Endometrial microvascular endothelial cells (primary cell): ENCODE measurements at regions not wholly inside any gene's neighbourhood (a gene's known extent, or its start where the extent isn't known, plus 50 kb on each side); places are given as distances from the start of the nearest gene placed in this dataset.
"Not testable (repeated sequence)": the region's sequence is repeated elsewhere in the genome, so short reads cannot be mapped to it uniquely, and the experiment has no call there.

Experiments
- in situ Hi-C: cut with HindIII; loops from 2 replicates; pipeline ENCODE4 v1.10.0; 2017; ENCODE audit warnings: low sequenced_read_pairs, low pct_unique_long_range_greater_than_20kb; ENCODE audit errors: inconsistent ontology term

- in situ Hi-C loops = no loop called here
These were observed 533.8 kb downstream of the ADCYAP1 start for GRCh38 chr18:1438458-1438910.

GRCh38 chr18:1438967-1439366 lies 534.3 kb downstream of the ADCYAP1 start:
- in situ Hi-C loops = no loop called here

- in situ Hi-C loops = not testable (repeated sequence)
These were observed 539.4 kb downstream of the ADCYAP1 start for GRCh38 chr18:1444062-1444461.

- in situ Hi-C loops = no loop called here
These were observed 542.1 kb downstream of the ADCYAP1 start for GRCh38 chr18:1446765-1447164.

- in situ Hi-C loops = no loop called here
These were observed 548.1 kb downstream of the ADCYAP1 start for GRCh38 chr18:1452821-1453220.

GRCh38 chr18:1455605-1456004 lies 550.9 kb downstream of the ADCYAP1 start:
- in situ Hi-C loops = no loop called here

GRCh38 chr18:1458547-1458946 lies 553.9 kb downstream of the ADCYAP1 start:
- in situ Hi-C loops = no loop called here

- in situ Hi-C loops = no loop called here
These were observed 559.3 kb downstream of the ADCYAP1 start for GRCh38 chr18:1463981-1464380.

- in situ Hi-C loops = no loop called here
These were observed 560.0 kb downstream of the ADCYAP1 start for GRCh38 chr18:1464444-1465217.

GRCh38 chr18:1466035-1466434 lies 561.4 kb downstream of the ADCYAP1 start:
- in situ Hi-C loops = no loop called here

GRCh38 chr18:1467461-1467964 lies 562.8 kb downstream of the ADCYAP1 start:
- in situ Hi-C loops = no loop called here

GRCh38 chr18:1468550-1468949 lies 563.9 kb downstream of the ADCYAP1 start:
- in situ Hi-C loops = no loop called here

- in situ Hi-C loops = no loop called here
These were observed 571.2 kb downstream of the ADCYAP1 start for GRCh38 chr18:1475867-1476266.

GRCh38 chr18:1480309-1480708 lies 575.6 kb downstream of the ADCYAP1 start:
- in situ Hi-C loops = no loop called here

- in situ Hi-C loops = no loop called here
These were observed 576.9 kb downstream of the ADCYAP1 start for GRCh38 chr18:1481577-1481976.

GRCh38 chr18:1483385-1483784 lies 578.7 kb downstream of the ADCYAP1 start:
- in situ Hi-C loops = no loop called here

GRCh38 chr18:1487457-1487856 lies 582.8 kb downstream of the ADCYAP1 start:
- in situ Hi-C loops = no loop called here

- in situ Hi-C loops = no loop called here
These were observed 583.7 kb downstream of the ADCYAP1 start for GRCh38 chr18:1488394-1488793.

- in situ Hi-C loops = no loop called here
These were observed 584.3 kb downstream of the ADCYAP1 start for GRCh38 chr18:1488957-1489356.

- in situ Hi-C loops = no loop called here
These were observed 590.7 kb downstream of the ADCYAP1 start for GRCh38 chr18:1495387-1495786.

- in situ Hi-C loops = no loop called here
These were observed 591.4 kb downstream of the ADCYAP1 start for GRCh38 chr18:1496096-1496495.
